Fibroblast of skin of left biceps (primary cell): ENCODE measurements at regions not wholly inside any gene's neighbourhood (a gene's known extent, or its start where the extent isn't known, plus 50 kb on each side); places are given as distances from the start of the nearest gene placed in this dataset.

Experiments
- DNase-seq, 2 experiments: peaks; one replicate each; pipeline ENCODE4 v3.0.0-alpha.2; 2013; ENCODE audit warnings: low read depth in 2 of 2

GRCh38 chr10:113441220-113441619 lies 111.6 kb upstream of the HABP2 start:
- no peak for DNase-seq

GRCh38 chr10:113441686-113442270 lies 111.1 kb upstream of the HABP2 start:
- no peak for DNase-seq

GRCh38 chr10:113442336-113442735 lies 110.5 kb upstream of the HABP2 start:
- DNase-seq = no peak

- no peak for DNase-seq
Measured at GRCh38 chr10:113443141-113443925, 109.5 kb upstream of the HABP2 start.

GRCh38 chr10:113444766-113445365 lies 108.0 kb upstream of the HABP2 start:
- DNase-seq = no peak

GRCh38 chr10:113445736-113446135 lies 107.1 kb upstream of the HABP2 start:
- no peak for DNase-seq

- no peak for DNase-seq
Measured at GRCh38 chr10:113446739-113447138, 106.1 kb upstream of the HABP2 start.

GRCh38 chr10:113447278-113447677 lies 105.6 kb upstream of the HABP2 start:
- DNase-seq = no peak

- DNase-seq = no peak
Measured at GRCh38 chr10:113449006-113449695, 103.7 kb upstream of the HABP2 start.

GRCh38 chr10:113450046-113450804 lies 102.6 kb upstream of the HABP2 start:
- DNase-seq = no peak

- DNase-seq = no peak
Measured at GRCh38 chr10:113450906-113451305, 101.9 kb upstream of the HABP2 start.

- DNase-seq = no peak
Measured at GRCh38 chr10:113452146-113452845, 100.6 kb upstream of the HABP2 start.

GRCh38 chr10:113453351-113453750 lies 99.5 kb upstream of the HABP2 start:
- DNase-seq = no peak

- DNase-seq = no peak
Measured at GRCh38 chr10:113454341-113455061, 98.4 kb upstream of the HABP2 start.

- DNase-seq = no peak
Measured at GRCh38 chr10:113455947-113456346, 96.9 kb upstream of the HABP2 start.

GRCh38 chr10:113456741-113457140 lies 96.1 kb upstream of the HABP2 start:
- DNase-seq = no peak

GRCh38 chr10:113457408-113457807 lies 95.4 kb upstream of the HABP2 start:
- no peak for DNase-seq

GRCh38 chr10:113458451-113458850 lies 94.4 kb upstream of the HABP2 start:
- no peak for DNase-seq

- no peak for DNase-seq
Measured at GRCh38 chr10:113458944-113459343, 93.9 kb upstream of the HABP2 start.

- DNase-seq = no peak
Measured at GRCh38 chr10:113459626-113460280, 93.1 kb upstream of the HABP2 start.
